PC-9 (cell line): ENCODE measurements at regions not wholly inside any gene's neighbourhood (a gene's known extent, or its start where the extent isn't known, plus 50 kb on each side); places are given as distances from the start of the nearest gene placed in this dataset.

Experiments
- CTCF ChIP-seq: fragments of 200-600 bp; sonication (generic); conservative IDR thresholded peaks from 2 replicates; pipeline ENCODE4 v1.6.1; 2017; ENCODE audit warnings: mixed run types, antibody characterized with exemption, mild to moderate bottlenecking, moderate library complexity
- EZH2 ChIP-seq: fragments of 200-600 bp; sonication (generic); IDR thresholded peaks from 2 replicates; pipeline ENCODE4 v1.8.0; 2017; ENCODE audit warnings: antibody characterized with exemption, low read depth

GRCh38 chr3:62995119-62995518, 119.9 kb upstream of the CADPS start:
- TF ChIP-seq CTCF (no peak), EZH2 (no peak)
